ENCODE measurements at regions not wholly inside any gene's neighbourhood (a gene's known extent, or its start where the extent isn't known, plus 50 kb on each side); places are given as distances from the start of the nearest gene placed in this dataset.

GRCh38 chr5:175098301-175098700 is 345.7 kb downstream of the DRD1 start:
- DNase-seq: no peak

DNA sequence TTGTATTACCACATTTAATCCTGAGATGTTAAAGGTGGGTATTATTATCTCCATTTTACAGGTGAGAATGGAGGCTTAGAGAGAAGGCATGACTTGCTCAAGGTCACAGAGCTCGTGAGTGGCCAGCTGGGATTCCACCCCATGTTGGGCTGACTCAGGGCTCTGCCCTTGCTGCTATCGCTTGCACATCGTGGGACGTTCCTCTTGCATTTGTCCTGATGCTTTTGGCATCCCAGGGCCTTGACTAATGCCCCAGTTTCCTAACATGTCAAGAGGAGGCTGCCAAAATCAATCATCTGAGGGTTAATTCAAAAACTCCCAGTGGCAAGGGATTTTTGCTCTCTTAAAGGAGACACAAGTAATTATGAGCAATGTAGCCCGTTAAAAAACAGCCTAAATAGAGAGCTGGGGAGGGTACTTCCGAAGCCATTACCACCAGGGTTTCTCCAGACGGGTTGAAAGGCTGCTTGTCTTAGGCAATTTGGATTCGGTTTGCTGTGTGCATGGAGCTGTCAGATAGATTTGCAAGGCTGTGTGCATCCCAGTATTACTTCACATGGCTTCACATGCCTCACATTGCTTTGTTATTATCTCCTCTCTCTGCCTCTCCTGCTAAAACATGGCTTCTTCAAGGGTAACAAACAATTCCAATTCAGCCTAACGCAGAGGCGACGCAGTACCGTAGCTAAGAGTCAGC is 347.4 kb downstream of the DRD1 start:
- no peak for DNase-seq

GRCh38 chr5:175094461-175094860 is 349.5 kb downstream of the DRD1 start:
- DNase-seq: no peak

DNA sequence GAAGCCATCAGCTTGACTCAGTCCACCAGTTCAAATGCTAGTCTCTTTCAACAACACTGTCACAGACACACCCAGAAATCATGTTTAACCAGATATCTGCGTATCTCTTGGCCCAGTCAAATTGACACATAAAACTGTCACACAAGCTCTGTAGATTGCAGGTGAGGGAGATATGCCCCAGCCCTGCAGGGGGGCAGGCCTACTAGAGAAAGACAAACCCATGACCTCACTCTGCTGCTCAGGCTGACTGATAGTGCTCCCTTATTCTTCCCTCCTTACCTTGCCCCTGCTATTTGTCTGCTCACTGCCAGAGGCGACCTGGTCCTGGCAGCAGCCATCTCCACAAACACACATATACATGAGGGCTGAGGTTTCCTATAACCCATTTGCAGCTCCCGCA is 351.3 kb downstream of the DRD1 start:
- DNase-seq: no peak

DNA sequence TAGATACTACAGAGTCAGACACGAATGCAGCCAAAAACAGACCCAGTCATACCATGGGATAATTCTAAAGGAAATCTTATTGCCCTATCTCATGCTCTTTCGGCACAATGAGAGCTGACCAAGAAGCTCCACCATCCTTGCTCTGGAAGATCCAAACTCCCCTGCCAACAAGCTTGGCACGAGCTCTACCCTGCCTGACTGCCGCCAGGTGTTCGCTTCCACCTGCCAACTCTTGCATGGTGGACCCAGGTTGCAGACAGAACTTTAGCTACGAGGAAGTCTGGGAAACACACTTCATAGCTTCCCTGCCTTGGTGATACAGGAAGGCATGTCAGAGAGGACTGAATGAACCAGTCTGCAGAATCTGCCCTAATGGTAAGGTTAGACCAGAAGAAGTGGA is 355.0 kb downstream of the DRD1 start:
- no peak for DNase-seq

DNA sequence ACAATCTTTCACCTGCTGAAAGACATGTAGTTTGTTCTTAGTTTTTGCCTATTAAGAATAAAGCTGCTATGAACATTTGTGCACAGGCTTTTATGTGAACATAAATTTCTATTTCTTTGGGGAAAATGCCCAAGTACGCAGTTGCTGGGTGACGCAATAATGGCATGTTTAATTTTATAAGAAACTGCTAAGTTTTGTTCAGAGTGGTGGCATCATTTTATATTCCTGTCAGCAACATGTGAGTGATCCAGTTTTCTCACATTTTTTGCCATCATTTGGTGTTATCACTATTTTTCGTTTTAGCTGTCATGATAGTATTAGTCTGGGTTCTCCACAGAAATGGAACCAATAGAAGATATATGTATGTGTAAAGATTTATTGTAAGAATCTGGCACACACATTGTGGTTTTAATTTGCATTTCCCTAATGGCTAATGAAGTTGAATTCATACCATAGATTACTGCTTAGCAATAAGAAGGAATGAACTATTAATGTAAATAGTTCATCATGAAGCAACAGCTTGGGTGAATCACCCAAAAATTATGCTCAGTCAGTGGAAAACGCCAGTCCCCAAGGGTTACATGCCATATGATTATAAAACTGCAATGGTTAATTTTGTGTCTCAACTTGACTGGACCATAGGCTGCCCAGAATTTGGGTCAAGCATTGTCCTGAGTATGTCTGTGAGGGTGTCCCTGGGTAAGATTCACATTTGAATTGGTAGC is 358.6 kb downstream of the MSX2 start:
- DNase-seq: no peak

- no peak for DNase-seq
Measured at GRCh38 chr5:175082346-175082745, 358.0 kb downstream of the MSX2 start.

GRCh38 chr5:175079707-175080106 is 355.3 kb downstream of the MSX2 start:
- DNase-seq: no peak

DNA sequence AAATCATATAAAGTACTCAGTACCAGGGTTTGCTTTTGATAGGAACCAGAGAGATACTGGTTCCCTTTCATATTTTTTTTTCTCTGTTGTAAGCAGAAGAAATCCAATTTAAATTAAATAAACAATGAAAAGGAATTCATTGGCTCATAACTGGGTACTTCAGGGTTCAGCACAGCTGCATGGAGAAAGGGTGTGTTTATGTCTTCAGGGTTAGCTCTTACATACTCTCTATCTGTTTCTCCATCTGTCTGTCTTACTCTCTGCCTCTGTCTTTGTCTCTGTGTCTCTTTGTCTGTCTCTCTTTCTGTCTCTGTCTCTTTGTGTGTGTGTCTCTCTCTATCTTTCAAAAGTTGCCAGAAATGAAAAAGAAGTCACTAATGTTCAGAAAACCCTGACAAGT is 345.9 kb downstream of the MSX2 start:
- no peak for DNase-seq

DNA sequence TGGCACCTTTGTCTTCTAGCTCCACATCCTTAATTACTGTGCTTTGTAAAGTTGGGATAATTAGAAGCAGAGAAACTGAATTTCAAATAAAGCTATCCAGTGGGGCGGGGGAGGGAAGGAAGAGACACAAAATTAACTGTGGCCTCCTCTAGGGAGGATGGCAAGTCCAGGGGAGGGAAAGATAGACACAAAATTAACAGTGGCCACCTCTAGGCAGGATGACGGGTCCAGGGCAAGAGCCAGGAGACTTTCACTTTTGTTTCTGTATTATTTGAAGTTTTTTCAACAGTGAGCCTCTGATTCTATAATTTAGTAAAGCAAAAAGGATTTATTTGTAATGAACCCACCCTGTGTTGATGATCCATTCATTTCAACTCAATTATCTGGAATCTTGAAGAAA is 335.9 kb downstream of the MSX2 start:
- DNase-seq: no peak

GRCh38 chr5:175059687-175060211 is 335.4 kb downstream of the MSX2 start:
- DNase-seq: peak; percentile 74

DNA sequence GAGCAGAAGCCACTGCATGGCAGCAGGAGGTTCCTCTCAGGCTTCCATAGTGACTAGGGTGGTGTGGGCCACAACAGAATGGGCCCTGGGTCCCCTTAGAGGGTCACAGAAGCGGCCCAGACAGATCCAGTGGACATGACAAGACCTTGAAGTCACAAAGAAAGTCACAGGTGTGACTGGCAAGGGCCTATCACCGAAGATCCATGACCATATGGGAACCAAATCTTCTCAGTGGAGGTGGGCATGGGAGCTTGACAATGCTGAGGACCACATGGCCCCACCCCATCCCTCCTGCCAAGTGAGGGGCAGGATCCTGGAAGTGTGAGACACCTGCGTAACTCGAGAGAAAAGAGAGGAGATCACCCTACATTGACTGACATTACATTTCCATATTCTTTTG is 332.4 kb downstream of the MSX2 start:
- DNase-seq: no peak

DNA sequence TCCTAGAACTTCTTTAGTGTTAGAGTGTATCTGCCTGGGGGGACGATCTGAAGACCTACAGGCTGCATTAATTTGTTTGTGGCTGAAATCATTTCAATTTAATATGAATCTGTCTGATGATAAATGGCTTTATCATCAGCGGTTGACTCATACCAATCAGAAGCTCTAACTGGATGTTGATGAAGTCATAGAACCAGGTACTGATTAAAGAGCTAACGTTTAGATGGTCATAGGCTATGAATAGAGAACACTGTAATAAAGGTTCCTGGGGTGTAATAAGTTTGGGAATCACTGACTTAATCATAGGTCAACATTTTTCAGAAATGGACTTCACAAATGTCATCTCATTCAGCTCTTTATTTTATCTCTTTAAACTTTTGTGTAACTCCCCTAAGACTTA is 329.9 kb downstream of the MSX2 start:
- no peak for DNase-seq

DNA sequence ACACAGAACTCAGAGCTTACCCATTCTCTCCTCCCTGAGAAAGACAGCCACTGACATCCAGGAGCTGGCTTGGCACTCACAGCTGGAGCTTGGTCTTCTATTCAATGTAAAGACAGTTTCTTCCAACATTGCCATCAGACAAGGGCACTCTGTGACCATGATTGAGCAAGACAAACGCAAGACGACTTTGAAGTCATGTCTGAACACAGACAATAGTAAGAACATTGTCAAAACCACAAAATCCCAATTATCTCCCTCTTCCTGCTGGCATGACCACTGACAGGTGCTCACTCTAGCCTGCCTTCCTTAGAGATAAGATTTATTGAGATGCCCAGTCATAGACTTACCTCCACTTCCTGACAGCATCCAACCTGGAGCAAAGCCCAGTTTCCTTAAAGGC is 328.0 kb downstream of the MSX2 start:
- DNase-seq: no peak

DNA sequence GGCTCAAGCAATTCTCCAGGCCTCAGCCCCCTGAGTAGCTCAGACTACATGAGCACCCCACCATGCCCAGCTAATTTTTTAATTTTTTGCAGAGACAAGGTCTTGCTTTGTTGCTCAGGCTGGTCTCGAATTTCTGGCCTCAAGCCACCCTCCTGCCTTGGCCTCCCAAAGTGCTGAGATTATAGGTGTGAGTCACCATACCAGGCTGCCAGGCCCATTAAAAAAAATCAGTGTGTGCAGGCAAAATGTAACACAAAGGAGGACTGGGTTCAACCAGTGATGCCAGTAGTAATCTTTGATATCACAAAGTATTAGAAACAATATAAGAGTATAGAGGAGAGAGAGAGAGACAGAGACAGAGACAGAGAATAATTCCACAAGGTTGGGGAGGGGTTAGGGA is 322.7 kb downstream of the MSX2 start:
- no peak for DNase-seq

- DNase-seq: no peak
Measured at GRCh38 chr5:175045820-175046219, 321.4 kb downstream of the MSX2 start.

DNA sequence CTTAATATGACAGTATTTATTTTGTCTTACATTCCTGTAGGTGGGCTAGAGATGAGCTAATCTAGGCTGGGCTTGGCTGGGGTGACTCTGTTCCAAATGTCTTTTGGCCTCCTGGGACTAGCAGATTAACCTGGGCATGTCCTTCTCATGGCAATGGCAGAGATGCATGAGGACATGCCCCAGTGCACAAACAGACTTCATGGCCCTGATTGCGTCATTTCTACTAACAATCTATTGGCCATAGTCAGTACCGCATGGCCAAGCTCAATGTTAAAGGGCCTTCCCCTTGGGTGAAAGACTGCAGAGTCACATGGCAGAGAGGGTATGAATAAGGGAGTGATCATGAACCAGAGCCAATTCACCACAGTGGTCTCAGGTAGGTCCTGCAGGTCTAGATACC is 313.4 kb downstream of the MSX2 start:
- no peak for DNase-seq

GRCh38 chr5:175035882-175036533 is 311.6 kb downstream of the MSX2 start:
- DNase-seq: no peak

GRCh38 chr5:175034924-175035323 is 310.5 kb downstream of the MSX2 start:
- no peak for DNase-seq

GRCh38 chr5:175032741-175033151 is 308.4 kb downstream of the MSX2 start:
- no peak for DNase-seq

DNA sequence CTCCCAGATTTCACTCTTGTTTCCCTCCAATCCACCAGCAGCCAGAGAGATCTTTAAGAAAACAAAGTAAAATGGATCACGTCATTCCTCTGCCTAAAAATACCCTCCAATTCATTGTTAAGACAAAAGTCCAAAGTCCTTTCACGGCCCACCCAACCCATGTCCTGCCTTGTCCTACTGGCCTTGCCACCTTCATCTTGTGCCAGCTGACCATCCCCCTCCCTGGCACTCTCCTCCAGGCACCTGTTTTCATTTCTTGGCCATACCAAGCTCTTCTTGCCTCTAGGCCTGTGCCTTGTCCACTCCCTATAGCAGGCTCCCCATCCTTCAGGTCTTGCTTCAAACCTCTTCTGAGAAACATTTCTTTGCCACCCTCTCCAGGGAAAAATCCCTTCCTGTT is 307.6 kb downstream of the MSX2 start:
- DNase-seq: no peak

- DNase-seq: no peak
Measured at GRCh38 chr5:175027390-175027789, 303.0 kb downstream of the MSX2 start.

DNA sequence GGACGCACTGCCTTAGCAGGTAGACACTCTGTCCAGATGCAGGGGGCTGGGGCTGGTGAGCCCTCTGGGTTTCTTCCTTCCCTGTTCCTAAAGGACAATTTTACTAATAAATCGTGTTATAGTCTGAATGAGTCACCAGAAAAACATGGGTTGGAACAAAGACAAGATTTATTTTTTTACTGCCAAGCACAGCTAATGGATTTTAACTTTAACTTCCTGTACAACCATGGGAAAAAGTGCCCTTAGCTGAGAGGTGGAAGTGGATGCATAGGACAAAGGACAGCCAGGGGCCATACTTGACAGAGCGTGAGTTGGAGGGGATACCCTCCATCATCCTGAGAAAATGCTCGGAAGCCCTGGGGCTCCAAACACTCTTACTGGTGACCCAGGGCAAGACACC is 300.7 kb downstream of the MSX2 start:
- DNase-seq: no peak

All from NCI-H1105 treated with DMSO at 0.1 percent for 48 hours (cell line).